ENCODE measurements at regions not wholly inside any gene's neighbourhood (a gene's known extent, or its start where the extent isn't known, plus 50 kb on each side); places are given as distances from the start of the nearest gene placed in this dataset.

GRCh38 chr7:16065939-16066338 lies 355.4 kb downstream of the CRPPA start:
- Mint-ChIP-seq H3K4me1 (peaks cover 0 to 5% (median 0%) of the 10 kb centered on the region in 3 donors), H3K4me3 (no peak overlapping the region), H3K27me3 (no peaks in the 10 kb centered on the region), H3K27ac (no peak overlapping the region), H3K36me3 (no peaks in the 10 kb centered on the region), H3K9me3 (no peaks in the 10 kb centered on the region)
- no peak for DNase-seq
- no peak for ATAC-seq (ENCODE audit: low read depth in 2 of 2)

DNA sequence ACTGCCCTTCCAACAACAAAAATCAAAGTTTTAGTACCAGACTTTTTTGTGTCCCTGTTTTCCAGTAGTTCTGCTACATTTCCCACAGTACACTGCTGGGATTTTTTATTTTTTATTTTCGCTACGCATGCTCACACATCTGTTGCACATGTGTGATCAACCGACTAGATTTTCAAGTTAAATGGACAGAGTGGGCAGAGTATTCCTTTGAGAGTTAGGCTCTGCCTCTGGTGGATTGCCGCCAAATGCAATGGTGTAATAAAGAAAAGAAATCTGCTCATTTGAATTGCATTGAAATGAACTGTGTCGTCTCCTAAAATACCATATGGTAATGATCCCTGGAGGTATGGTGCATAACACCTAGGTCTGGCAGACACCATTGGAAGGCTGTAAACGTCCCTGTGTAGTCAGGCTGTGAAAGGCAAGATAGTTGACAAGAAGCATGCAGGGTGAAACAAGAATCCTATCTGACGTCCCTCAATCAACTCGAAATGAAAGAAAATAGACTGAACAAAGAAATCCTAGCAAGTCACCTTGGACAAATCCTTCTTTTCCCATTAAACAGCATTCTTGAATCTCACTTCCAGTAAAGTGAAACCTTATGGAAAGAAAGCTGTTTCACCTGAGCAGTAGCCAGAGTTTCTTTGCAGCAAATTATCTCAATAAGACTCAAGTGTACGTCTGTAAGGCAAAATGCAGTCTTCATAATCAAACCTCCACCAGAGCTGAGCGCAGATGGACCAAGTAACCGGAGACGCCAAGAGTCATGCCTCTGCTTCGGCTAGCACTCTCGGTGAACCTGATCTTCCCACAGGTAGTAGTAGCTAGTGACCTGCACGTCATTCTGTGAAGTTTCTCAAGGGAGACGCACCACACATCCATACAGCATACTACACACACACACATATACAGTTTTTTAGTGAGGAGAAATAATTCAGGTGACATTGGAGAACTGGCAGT lies 357.3 kb downstream of the CRPPA start:
- no peak for ATAC-seq (ENCODE audit: low read depth in 2 of 2)
- H3K4me1 Mint-ChIP-seq, result peaks cover 0 to 5% (median 0%) of the 10 kb centered on the region in 3 donors

DNA sequence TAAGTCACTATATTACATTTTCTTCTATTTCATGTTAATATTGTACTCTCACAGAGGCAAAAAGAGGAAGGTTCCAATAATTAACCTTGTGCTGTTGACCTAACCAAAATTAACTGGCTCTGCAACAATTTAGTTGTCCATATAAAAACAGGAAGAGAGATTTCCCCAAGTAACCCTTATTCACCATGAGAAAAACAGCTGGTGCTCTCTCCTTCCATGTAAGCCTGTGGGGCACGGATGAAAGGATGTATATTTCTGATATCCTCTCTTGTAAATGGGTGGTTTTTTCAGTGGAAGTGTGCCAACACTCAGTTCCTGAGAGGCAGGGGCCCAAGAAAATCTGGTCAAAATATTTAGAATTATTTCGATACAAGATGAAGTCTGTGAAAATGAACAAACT lies 358.1 kb downstream of the CRPPA start:
- Mint-ChIP-seq H3K27me3 (no peaks in the 10 kb centered on the region), H3K4me3 (no peak overlapping the region), H3K36me3 (no peaks in the 10 kb centered on the region), H3K9me3 (no peaks in the 10 kb centered on the region), H3K4me1 (peaks cover 0 to 5% (median 0%) of the 10 kb centered on the region in 3 donors), H3K27ac (no peak overlapping the region)
- no peak for ATAC-seq (ENCODE audit: low read depth in 2 of 2)
- no peak for DNase-seq

More for the DNA sequence above, 357.3 kb downstream of the CRPPA start:
- DNase-seq, result no peak
- H3K9me3 Mint-ChIP-seq, result no peaks in the 10 kb centered on the region
- no peaks in the 10 kb centered on the region for H3K27me3 Mint-ChIP-seq
- H3K27ac Mint-ChIP-seq, result no peak overlapping the region
- H3K36me3 Mint-ChIP-seq, result no peaks in the 10 kb centered on the region
- H3K4me3 Mint-ChIP-seq, result no peak overlapping the region

DNA sequence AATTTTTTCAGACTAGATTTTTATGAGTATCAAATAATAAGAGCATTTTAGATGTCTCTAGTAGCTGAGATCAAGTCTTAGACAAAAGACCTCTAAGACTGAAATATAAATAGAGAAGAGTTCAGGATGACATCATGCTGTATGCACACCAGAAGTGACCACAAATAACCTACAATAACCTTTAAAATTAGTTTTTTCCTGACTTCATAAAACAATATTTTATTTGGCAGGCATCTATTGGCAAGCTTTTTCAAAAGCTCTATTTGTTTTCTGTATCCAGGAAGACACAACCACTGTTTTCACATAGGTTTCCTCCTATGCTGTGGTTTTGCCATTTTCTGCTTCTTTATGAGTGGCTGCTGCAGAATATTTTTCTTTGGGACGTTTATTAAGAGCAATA lies 359.1 kb downstream of the CRPPA start:
- H3K36me3 Mint-ChIP-seq, result no peaks in the 10 kb centered on the region
- no peaks in the 10 kb centered on the region for H3K27me3 Mint-ChIP-seq
- H3K4me1 Mint-ChIP-seq, result peaks cover 0 to 5% (median 0%) of the 10 kb centered on the region in 3 donors
- H3K27ac Mint-ChIP-seq, result no peak overlapping the region
- no peaks in the 10 kb centered on the region for H3K9me3 Mint-ChIP-seq
- DNase-seq (no peak), ATAC-seq (ENCODE audit: low read depth in 2 of 2) (no peak)
- no peak overlapping the region for H3K4me3 Mint-ChIP-seq

GRCh38 chr7:16061630-16062029 lies 359.7 kb downstream of the CRPPA start:
- no peaks in the 10 kb centered on the region for H3K27me3 Mint-ChIP-seq

DNA sequence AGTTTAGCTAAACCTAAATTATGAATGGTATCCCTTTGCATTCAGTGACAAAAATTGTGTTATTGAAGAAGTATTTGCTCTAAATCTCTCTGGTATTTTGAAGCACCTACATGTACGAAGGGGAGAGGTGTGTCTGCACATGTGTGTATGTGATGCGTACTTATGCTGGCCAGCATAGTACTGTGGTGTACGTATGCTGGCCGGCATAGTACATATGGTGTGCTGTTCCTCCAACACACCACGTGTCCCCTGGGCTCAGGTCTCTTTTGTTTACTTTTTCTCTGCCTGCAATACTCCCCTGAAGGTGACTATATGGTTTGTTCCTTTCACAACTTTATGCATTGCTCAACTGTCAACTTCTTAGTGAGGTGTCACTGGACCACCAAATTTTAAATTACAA lies 360.3 kb downstream of the CRPPA start:
- no peak overlapping the region for H3K4me3 Mint-ChIP-seq
- H3K4me1 Mint-ChIP-seq, result peaks cover 0 to 5% (median 0%) of the 10 kb centered on the region in 3 donors
- H3K27me3 Mint-ChIP-seq, result no peaks in the 10 kb centered on the region
- no peak overlapping the region for H3K27ac Mint-ChIP-seq
- no peaks in the 10 kb centered on the region for H3K9me3 Mint-ChIP-seq
- ATAC-seq (ENCODE audit: low read depth in 2 of 2), result no peak
- H3K36me3 Mint-ChIP-seq, result no peaks in the 10 kb centered on the region
- DNase-seq, result no peak

More at GRCh38 chr7:16061630-16062029, 359.7 kb downstream of the CRPPA start:
- DNase-seq (no peak), ATAC-seq (ENCODE audit: low read depth in 2 of 2) (no peak)
- Mint-ChIP-seq H3K4me1 (peaks cover 0 to 5% (median 0%) of the 10 kb centered on the region in 3 donors), H3K4me3 (no peak overlapping the region), H3K9me3 (no peaks in the 10 kb centered on the region), H3K36me3 (no peaks in the 10 kb centered on the region), H3K27ac (no peak overlapping the region)

- DNase-seq (no peak), ATAC-seq (ENCODE audit: low read depth in 2 of 2) (no peak)
- Mint-ChIP-seq H3K4me3 (no peak overlapping the region), H3K27ac (no peak overlapping the region), H3K4me1 (peaks cover 0 to 10% (median under 1%) of the 10 kb centered on the region in 3 donors), H3K27me3 (no peaks in the 10 kb centered on the region), H3K9me3 (no peaks in the 10 kb centered on the region), H3K36me3 (no peaks in the 10 kb centered on the region)
These were observed 360.8 kb downstream of the CRPPA start for GRCh38 chr7:16060502-16060901.

GRCh38 chr7:16055263-16055976 lies 365.9 kb downstream of the CRPPA start:
- ATAC-seq (ENCODE audit: low read depth in 2 of 2) (peak; percentile 27 to 39), DNase-seq (no peak)
- Mint-ChIP-seq H3K4me3 (no peak overlapping the region), H3K27me3 (no peaks in the 10 kb centered on the region), H3K27ac (peak overlapping the region in 1 of 6 donors; percentile 57), H3K9me3 (no peaks in the 10 kb centered on the region), H3K4me1 (peaks cover 0 to 8% (median 2%) of the 10 kb centered on the region in 3 donors), H3K36me3 (no peaks in the 10 kb centered on the region)

DNA sequence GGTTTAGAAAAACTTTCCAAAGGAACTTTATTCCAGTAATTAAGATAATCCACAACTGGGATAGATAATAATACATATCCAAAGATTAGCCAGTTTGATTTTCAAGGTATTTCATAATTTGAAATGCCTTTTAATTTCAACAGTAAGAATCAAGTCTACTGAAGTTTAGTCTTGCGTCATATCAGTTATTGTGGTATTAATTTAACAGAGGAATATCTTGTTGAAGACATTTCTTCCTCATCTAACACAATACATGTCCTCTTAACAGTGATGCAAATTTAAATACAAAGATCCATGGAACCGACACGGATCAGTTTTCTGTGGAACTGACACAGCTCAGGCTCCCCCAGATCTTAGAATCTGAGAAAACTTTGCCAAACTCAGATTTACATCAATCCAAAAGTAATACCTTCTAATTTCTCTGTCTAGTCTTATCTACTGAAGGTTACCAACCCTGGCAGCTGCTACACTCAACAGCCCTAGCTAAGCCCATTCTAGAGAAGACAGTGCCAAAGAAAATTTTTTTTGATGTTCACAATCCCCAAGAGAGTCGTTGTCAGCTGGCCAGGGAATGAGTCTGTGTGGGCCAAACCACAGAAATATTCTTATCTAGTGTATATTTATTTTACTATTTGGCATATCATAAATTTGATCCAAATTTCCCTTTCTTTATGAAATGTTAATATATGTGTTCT lies 365.2 kb upstream of the MEOX2 start:
- Mint-ChIP-seq H3K36me3 (no peaks in the 10 kb centered on the region), H3K27me3 (no peaks in the 10 kb centered on the region), H3K27ac (no peak overlapping the region), H3K4me1 (peaks cover 0 to 8% (median 2%) of the 10 kb centered on the region in 3 donors), H3K9me3 (no peaks in the 10 kb centered on the region), H3K4me3 (no peak overlapping the region)
- DNase-seq, result no peak
- no peak for ATAC-seq (ENCODE audit: low read depth in 2 of 2)

DNA sequence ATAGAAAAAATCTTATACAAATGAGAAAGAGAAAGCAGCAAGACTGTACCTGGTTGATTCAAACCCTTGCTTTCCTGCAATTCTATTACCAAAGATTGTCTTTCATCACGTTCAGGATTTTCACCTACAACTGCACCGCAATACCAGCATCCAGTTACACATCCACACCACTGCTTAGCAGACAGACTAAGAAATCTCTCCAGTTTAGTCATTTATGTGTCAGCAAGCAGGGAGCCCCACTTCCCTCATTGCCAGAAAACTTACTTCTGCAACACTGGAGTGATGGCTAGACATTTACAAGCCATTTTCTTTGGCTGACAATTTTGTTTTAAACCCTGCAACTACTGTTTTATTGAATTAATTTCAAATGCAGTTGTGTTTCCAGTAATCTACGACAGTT lies 359.6 kb upstream of the MEOX2 start:
- H3K4me1 Mint-ChIP-seq, result no peaks in the 10 kb centered on the region
- no peak overlapping the region for H3K27ac Mint-ChIP-seq
- no peak overlapping the region for H3K4me3 Mint-ChIP-seq
- H3K27me3 Mint-ChIP-seq, result peaks cover 0 to 6% (median 0%) of the 10 kb centered on the region in 3 donors
- H3K36me3 Mint-ChIP-seq, result no peaks in the 10 kb centered on the region
- no peak for ATAC-seq (ENCODE audit: low read depth in 2 of 2)
- peaks cover 0 to 5% (median 0%) of the 10 kb centered on the region in 7 donors for H3K9me3 Mint-ChIP-seq
- DNase-seq, result no peak

GRCh38 chr7:16045296-16045695 lies 358.8 kb upstream of the MEOX2 start:
- no peak overlapping the region for H3K27ac Mint-ChIP-seq
- H3K4me3 Mint-ChIP-seq, result no peak overlapping the region
- no peaks in the 10 kb centered on the region for H3K4me1 Mint-ChIP-seq
- H3K27me3 Mint-ChIP-seq, result peaks cover 0 to 6% (median 0%) of the 10 kb centered on the region in 3 donors
- DNase-seq (no peak), ATAC-seq (ENCODE audit: low read depth in 2 of 2) (no peak)
- peaks cover 0 to 5% (median 0%) of the 10 kb centered on the region in 7 donors for H3K9me3 Mint-ChIP-seq
- H3K36me3 Mint-ChIP-seq, result no peaks in the 10 kb centered on the region

DNA sequence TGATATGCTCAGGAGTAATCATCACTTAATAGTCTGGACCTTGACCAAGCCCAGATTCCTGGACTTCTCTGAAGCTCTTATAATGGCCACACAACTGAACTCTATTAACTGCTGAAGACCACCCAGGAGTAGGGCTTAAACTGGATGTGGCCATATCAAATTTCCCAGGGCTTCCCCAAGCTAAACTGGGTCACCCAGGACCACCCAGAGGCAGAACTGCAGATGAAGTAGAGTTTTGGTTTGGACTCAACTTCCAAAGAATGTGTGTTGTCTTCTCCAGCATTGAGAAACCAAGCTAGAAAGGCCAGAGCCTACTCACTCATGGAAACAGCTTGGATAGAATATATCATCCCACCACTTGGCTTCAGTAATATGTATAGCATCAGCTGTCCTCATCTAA lies 358.2 kb upstream of the MEOX2 start:
- H3K9me3 Mint-ChIP-seq, result peaks cover 0 to 5% (median 0%) of the 10 kb centered on the region in 7 donors
- no peaks in the 10 kb centered on the region for H3K36me3 Mint-ChIP-seq
- H3K27me3 Mint-ChIP-seq, result peaks cover 0 to 6% (median 0%) of the 10 kb centered on the region in 3 donors
- ATAC-seq (ENCODE audit: low read depth in 2 of 2) (no peak), DNase-seq (no peak)
- no peak overlapping the region for H3K27ac Mint-ChIP-seq
- no peak overlapping the region for H3K4me3 Mint-ChIP-seq
- H3K4me1 Mint-ChIP-seq, result no peaks in the 10 kb centered on the region

DNA sequence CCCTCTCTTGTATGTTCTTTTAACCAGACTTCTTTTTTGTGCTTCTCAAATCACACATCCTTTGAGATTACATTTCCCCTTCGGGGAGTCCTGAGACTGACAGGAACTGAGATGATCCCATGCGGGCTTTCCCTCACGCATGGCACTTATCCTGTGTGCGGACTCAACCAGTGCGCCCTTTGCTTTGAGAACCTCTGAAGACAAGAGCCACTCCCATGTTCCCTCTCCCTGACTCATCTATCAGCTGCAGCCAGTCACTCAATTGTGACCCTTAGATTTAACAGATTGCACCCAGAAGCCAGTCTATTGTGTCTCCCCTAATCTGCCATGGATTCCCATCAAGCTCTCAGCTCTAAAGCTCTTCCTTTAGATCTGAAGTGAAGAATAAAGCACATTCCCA lies 353.9 kb upstream of the MEOX2 start:
- DNase-seq, result no peak
- Mint-ChIP-seq H3K9me3 (peaks cover 0 to 10% (median 0%) of the 10 kb centered on the region in 7 donors), H3K4me3 (no peak overlapping the region), H3K4me1 (no peaks in the 10 kb centered on the region), H3K27me3 (peaks cover 0 to 6% (median 0%) of the 10 kb centered on the region in 3 donors), H3K27ac (no peak overlapping the region), H3K36me3 (no peaks in the 10 kb centered on the region)
- ATAC-seq (ENCODE audit: low read depth in 2 of 2), result no peak
